DMS153 treated with DMSO at 0.1 percent for 48 hours (cell line): ENCODE measurements at regions not wholly inside any gene's neighbourhood (a gene's known extent, or its start where the extent isn't known, plus 50 kb on each side); places are given as distances from the start of the nearest gene placed in this dataset.
"Not testable (repeated sequence)": the region's sequence is repeated elsewhere in the genome, so short reads cannot be mapped to it uniquely, and the experiment has no call there.

Experiments used
- DNase-seq: peaks from one replicate; lab custom pipeline; 2025; ENCODE audit not compliant: unreplicated experiment; lab: John Stamatoyannopoulos, UW

- DNase-seq, result no peak
These were observed 91.6 kb upstream of the BCAR3 start for GRCh38 chr1:93773049-93773838.

DNA sequence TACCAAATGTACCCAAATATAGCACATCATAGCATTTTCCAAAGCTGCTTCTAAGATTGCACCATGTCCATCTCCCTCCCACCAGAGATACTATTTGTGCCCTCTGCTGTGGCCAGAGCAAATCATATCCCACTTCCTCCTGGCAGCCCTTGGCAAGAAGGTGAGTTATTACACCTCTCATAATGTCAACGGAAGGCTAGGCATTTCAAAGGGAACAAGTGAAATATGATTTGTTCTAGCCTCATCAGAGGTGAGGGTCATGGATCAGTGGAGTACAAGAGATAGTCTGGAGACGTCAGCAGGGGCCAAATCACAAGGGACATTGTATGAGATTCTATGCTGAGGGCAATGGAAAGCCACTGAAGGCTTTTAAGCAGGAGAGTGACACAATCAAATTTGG is 90.2 kb upstream of the BCAR3 start:
- no peak for DNase-seq

DNA sequence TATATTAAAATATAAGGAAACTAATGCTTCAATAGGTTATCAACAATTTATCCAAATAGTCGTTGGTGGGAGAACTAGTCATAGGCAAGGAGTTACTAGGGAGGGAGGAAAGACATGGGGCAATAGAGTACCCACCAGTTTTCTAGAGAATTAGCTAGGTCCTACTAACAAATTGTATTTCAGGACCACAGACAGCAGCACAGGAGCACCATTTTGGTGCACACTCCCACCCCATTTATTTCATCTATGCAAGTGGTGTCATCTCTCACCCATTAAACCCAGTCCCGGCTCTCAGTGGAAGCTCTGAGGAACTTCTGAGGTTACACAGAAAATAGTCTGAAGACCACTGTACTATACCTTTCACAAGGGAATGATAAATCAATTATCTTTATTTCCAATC is 89.0 kb upstream of the BCAR3 start:
- DNase-seq, result no peak

DNA sequence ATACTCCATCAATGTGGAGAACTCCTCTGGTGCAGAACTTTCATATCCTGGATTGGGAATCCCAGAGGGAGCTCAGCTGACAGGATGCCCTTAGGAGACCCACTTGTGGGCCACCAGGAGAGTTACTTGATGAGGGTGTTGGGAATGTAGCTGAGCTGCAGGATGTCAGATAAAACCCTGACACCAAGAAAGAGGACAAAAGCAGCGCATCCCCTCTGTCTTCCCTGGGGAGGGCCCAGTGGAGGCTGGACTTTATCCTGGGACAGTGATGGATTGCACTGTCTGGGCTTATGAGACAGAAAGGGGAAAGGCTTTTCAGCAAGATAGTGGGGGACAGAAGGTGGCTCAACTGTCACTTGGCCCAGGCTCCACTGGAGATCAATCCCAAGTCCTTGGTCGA is 88.1 kb upstream of the BCAR3 start:
- DNase-seq, result no peak

- DNase-seq, result no peak
These were observed 86.8 kb upstream of the BCAR3 start for GRCh38 chr1:93768380-93768863.

- no peak for DNase-seq
These were observed 84.8 kb upstream of the BCAR3 start for GRCh38 chr1:93766451-93766850.

DNA sequence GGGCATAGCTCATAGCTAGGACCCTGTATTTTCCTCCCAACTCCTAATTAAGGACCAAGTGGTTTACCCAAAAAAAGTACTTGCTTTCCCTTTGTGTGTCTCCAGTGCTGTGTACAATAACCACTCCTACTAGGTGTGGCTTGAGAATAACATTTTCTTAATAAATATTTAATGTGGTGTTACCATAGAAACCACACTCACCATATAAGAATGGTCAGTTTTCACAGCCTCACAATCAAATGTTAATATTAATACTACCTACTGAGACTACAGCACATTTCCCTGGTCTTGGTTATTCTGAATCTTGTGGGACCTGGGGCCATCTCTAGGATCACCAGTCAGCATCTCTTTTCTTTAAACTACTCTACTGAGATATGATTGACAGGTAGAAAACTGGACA is 83.5 kb upstream of the BCAR3 start:
- no peak for DNase-seq

DNA sequence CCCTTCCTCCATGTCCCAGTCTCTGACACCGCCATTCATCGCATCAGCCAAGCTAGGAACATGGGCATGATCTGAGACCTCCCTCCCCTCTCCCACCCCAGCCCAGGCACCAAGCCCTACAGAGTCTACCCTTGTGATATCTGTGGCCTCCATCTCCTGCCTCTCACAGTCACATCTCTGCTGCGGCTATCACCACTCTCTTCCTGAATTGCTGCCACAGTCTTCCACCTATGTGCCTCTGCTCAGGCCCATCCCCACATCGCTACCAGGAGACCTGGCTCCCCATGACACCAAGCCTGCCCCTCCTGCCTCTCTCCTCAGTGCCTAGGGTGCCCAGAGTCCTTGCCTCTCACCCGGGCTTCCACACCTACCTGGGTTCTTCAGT is 82.7 kb upstream of the BCAR3 start:
- DNase-seq, result no peak

DNA sequence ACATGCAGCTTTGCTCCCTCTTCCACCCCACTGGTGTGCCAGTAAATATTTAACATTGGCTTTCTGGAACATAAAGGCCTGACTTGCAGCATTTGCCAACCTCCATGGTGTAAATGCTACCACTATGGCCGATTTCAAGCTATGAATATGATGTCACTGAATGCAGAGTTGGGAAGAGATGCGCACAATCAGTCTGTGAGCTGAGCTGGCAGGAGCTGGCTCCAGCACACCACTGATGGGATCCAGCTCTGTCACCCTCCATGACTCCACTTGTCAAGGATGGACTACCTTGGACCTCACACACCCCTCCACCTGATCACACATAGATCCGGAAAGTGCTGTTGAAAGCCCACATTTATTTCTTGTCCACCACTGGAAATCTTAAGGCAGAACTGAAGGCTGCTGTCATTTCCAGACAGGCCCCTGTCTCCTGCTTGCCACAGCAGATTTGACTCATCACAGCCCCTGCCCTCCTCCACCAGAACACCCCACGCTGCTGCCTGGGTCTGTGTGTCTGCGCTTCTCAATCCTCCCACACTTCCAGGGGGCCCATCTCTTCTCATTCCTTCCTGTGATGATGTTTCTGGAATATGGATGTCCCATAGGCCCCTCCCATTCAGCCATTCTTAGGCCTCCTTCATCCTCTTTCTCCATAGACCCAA is 82.2 kb upstream of the BCAR3 start:
- DNase-seq, result no peak

GRCh38 chr1:93758842-93759515 is 77.3 kb upstream of the BCAR3 start:
- no peak for DNase-seq

GRCh38 chr1:93757256-93758036 is 75.8 kb upstream of the BCAR3 start:
- no peak for DNase-seq

GRCh38 chr1:93756657-93757056 is 75.0 kb upstream of the BCAR3 start:
- DNase-seq, result no peak

DNA sequence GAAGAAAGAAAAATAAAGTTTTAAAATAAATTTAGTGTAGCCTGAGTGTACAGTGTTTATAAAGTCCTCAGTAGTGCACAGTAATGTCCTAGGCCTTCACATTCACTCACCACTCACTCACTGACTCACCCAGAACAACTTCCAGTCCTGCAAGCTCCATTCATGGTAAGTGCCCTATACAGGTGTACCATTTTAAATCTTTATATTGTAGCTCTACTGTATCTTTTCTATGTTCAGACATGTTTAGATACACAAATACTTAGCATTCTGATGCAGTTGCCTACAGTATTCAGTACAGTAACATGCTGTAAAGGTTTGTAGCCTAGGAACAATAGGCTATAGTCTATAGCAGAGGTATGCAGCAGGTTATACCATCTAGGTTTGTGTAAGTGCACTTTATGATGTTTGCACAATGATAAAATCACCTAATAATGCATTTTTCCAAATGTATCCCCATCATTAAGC is 73.6 kb upstream of the BCAR3 start:
- DNase-seq, result not testable (repeated sequence)

DNA sequence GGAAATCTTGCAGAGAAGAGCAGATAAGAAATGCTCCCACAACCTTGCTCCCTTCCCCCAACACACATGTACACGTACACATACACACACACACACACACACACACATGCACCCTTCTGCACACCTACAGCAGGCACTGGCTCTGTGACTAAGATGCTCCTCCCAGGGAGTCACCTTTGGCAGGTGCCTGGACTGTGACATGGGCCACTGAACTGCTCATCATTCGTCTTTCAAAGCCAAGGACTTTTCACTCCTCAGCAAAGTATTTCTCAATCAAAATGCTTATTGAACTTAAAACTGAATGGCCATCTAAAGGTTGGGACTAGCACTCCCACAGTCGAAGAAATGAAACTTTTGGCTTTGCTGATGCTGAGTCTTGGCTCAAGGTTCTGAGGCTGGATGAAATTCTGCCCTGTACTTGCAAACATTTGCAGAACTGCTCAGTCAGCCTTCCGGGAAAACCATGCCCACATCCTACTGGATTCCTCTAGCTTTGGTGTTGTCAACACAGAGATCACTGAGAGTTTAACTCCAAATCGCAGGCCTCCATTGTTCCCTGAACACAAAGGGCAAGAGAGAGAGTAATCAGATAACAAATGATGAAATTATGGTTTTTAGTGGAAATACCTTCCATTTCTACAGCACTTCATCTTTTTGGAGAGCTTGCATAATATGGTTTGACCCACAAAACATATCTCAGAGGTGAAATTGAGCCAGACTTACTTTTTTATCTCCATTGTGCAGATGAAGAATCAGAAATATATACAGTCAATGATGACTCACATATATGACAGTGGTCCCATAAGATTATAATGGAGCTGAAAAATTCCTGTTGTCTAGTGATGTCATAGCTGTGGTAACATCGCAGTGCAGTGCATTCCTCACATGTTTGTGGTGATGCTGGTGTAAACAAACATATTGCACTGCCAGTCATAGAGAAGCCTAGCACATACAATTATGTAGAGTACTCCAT is 72.4 kb upstream of the BCAR3 start:
- DNase-seq, result no peak

DNA sequence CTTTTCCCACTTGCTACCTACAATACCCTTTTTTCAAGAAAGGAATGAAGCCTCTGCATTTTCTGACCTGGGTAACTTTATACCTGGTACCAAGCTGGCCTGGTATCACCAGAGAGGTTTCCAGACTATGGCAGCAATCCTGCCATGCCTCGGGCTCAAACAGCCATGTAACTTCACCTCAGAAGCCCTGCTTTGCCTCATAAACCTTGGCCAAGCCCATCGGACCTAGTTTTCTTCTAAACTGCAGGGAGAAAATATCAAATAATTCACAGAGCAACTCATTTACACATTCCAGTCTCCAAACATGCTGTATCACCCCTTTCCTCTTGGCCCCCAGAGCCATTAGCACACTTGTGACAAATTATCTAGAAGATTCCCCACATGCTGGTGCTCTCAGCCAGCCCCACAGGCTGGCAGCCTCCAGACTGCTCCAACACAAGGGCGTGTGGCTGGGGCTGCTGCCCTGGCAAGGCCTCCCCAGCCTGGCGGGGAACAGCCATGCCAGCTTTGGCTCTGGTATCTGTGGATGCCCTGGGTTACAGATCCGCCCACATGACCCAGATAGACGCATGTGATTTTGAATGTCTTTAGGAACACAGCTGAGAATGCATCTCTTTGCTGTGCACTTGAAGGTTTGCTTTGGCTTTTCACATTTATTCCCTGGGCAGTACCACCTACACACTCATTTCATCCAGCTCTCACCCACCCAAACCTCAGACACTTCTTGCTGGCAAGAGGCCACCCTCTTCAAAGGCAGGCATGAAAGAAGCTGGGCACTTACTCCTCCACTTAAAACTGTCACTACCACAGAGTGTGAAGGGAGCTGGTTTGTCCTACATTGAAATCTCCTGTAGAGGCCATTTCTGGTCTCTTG is 70.0 kb upstream of the BCAR3 start:
- no peak for DNase-seq

DNA sequence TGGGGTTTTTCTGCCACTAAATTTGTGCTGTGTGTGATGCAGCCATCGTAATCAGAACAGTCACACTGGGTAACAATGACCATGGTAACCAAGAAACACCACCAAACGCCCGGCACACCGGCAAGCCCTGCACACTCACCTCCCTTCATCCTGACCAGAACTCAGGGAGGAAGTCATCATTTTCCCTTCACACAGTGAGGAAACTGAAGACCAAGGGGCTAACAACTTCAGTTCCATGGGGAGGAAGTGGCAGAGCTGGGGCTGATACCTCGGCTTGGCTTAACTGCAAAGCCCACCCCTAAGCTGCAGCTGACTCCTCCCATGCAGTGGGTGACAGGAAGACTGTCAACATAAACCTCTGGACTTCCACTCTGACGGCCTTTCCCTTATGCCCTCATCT is 69.3 kb upstream of the BCAR3 start:
- DNase-seq, result no peak

- DNase-seq, result no peak
These were observed 68.3 kb upstream of the BCAR3 start for GRCh38 chr1:93749894-93750301.

- DNase-seq, result no peak
These were observed 67.8 kb upstream of the BCAR3 start for GRCh38 chr1:93749487-93749886.
